ENCODE measurements at regions not wholly inside any gene's neighbourhood (a gene's known extent, or its start where the extent isn't known, plus 50 kb on each side); places are given as distances from the start of the nearest gene placed in this dataset.

GRCh38 chr6:80956898-80957297 lies 795.6 kb downstream of the TENT5A start:
- FAIRE-seq (no peak), DNase-seq (ENCODE audit: low read depth in 1 of 2, low spot score in 2 of 2) (no peak)
- no peak overlapping the region for H2BK5ac ChIP-seq (ENCODE audit: low read depth, low read length)
- no peak overlapping the region for H3K14ac ChIP-seq (ENCODE audit: insufficient read length)
- no peak overlapping the region for H2BK12ac ChIP-seq (ENCODE audit: low read depth, low read length)
- no peaks in the 10 kb centered on the region for H3K79me2 ChIP-seq (ENCODE audit: control insufficient read depth in 1 of 2, insufficient read depth in 2 of 2, low read length in 2 of 2)
- H3K4ac ChIP-seq (replicated peaks; ENCODE audit: insufficient read length, low read depth, low read length): no peak overlapping the region
- no peaks in the 10 kb centered on the region for H3K4me1 ChIP-seq (replicated peaks in 1 of 4; ENCODE audit: control insufficient read depth in 3 of 4, insufficient read depth in 4 of 4, low read length in 3 of 4)
- no peak overlapping the region for H3K23ac ChIP-seq (ENCODE audit: insufficient read length)
- H2BK120ac ChIP-seq (replicated peaks; ENCODE audit: low read depth, low read length): no peak overlapping the region
- no peak overlapping the region for H3K56ac ChIP-seq (replicated peaks; ENCODE audit: insufficient read length, low read depth, low read length)
- no peaks in the 10 kb centered on the region for H4K20me1 ChIP-seq (replicated peaks in 1 of 2; ENCODE audit: control insufficient read depth in 1 of 2, insufficient read depth in 2 of 2, low read length in 2 of 2)
- H4K91ac ChIP-seq (replicated peaks; ENCODE audit: insufficient read length, low read length): no peak overlapping the region
- H3K79me1 ChIP-seq (ENCODE audit: low read depth, low read length): no peaks in the 10 kb centered on the region
- no peak overlapping the region for H3K4me3 ChIP-seq (ENCODE audit: extremely low read depth in 1 of 4, insufficient read depth in 2 of 4, low read depth in 3 of 4, low read length in 4 of 4)
- H3K9me3 ChIP-seq (ENCODE audit: insufficient read depth in 2 of 2, low read depth in 1 of 2, low read length in 1 of 2): no peaks in the 10 kb centered on the region
- H3K23me2 ChIP-seq (ENCODE audit: low read depth, low read length): no peaks in the 10 kb centered on the region
- no peak overlapping the region for H3K9ac ChIP-seq (replicated peaks in 1 of 4; ENCODE audit: extremely low read depth in 1 of 4, low read depth in 3 of 4, low read length in 3 of 4)
- no peak overlapping the region for H3K27ac ChIP-seq (ENCODE audit: low read depth, low read length)
- no peak overlapping the region for H4K8ac ChIP-seq (ENCODE audit: extremely low read depth, insufficient read depth, low read length)
- H3K36me3 ChIP-seq (ENCODE audit: control insufficient read depth in 2 of 4, insufficient read depth in 4 of 4, low read length in 3 of 4): no peaks in the 10 kb centered on the region
- TF ChIP-seq KDM5A (IDR thresholded peaks at IDR 0.05; ENCODE audit: low read length): no peak
- TF ChIP-seq YY1 (IDR thresholded peaks at IDR 0.05; ENCODE audit: low read depth, low read length): no peak
- TF ChIP-seq USF2 (IDR thresholded peaks at IDR 0.05; ENCODE audit: low read length): no peak
- no peak for TF ChIP-seq KDM1A (IDR thresholded peaks at IDR 0.05; ENCODE audit: borderline replicate concordance, low read length)
- no peak for TF ChIP-seq HDAC2 (IDR thresholded peaks at IDR 0.05; ENCODE audit: borderline replicate concordance in 1 of 2, low read depth in 2 of 2, low read length in 2 of 2)
- TF ChIP-seq SRF (IDR thresholded peaks at IDR 0.05; ENCODE audit: low read depth, low read length): no peak
- TF ChIP-seq CTBP2 (IDR thresholded peaks at IDR 0.05; ENCODE audit: borderline replicate concordance, insufficient read depth, insufficient read length, low read length): no peak
- TF ChIP-seq, protein P1, sequence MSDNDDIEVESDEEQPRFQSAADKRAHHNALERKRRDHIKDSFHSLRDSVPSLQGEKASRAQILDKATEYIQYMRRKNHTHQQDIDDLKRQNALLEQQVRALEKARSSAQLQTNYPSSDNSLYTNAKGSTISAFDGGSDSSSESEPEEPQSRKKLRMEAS (IDR thresholded peaks at IDR 0.05): no peak
- TF ChIP-seq CHD2 (IDR thresholded peaks at IDR 0.05; ENCODE audit: low read length): no peak
- TF ChIP-seq, protein P2, sequence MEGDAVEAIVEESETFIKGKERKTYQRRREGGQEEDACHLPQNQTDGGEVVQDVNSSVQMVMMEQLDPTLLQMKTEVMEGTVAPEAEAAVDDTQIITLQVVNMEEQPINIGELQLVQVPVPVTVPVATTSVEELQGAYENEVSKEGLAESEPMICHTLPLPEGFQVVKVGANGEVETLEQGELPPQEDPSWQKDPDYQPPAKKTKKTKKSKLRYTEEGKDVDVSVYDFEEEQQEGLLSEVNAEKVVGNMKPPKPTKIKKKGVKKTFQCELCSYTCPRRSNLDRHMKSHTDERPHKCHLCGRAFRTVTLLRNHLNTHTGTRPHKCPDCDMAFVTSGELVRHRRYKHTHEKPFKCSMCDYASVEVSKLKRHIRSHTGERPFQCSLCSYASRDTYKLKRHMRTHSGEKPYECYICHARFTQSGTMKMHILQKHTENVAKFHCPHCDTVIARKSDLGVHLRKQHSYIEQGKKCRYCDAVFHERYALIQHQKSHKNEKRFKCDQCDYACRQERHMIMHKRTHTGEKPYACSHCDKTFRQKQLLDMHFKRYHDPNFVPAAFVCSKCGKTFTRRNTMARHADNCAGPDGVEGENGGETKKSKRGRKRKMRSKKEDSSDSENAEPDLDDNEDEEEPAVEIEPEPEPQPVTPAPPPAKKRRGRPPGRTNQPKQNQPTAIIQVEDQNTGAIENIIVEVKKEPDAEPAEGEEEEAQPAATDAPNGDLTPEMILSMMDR (IDR thresholded peaks at IDR 0.05; ENCODE audit: control extremely low read depth in 1 of 3, insufficient read depth in 1 of 3, low read depth in 1 of 3, low read length in 3 of 3): no peak
- 0 out of 2 replicates have a peak overlapping the region, but pooled peaks have one; percentile 36 for H2AFZ ChIP-seq (ENCODE audit: low read length)
- CTCF ChIA-PET (ENCODE audit: partially characterized antibody): interaction anchor here (0.6 to 1.1 kb wide), 2 partner anchors 12 to 1581 kb away, joined by 3 to 7 read pairs; no protein-coding TSS in a partner anchor
- H2BK15ac ChIP-seq (ENCODE audit: low read length): no peak overlapping the region
- WGBS, 2 experiments (ENCODE audit: extremely low coverage in 1 of 2, insufficient coverage in 1 of 2, insufficient read length in 1 of 2, insufficient replicate concordance in 2 of 2, low coverage in 1 of 2, low lambda C conversion rate in 2 of 2, missing lambda C conversion rate in 1 of 2): 100% methylated on average over 1 of the region's 1 CpG; no CpG with 5 or more reads in 1 of the 2 experiments
- no peak overlapping the region for H4K5ac ChIP-seq (ENCODE audit: insufficient read length, low read depth, low read length)
- no peak overlapping the region for H2AK5ac ChIP-seq (ENCODE audit: low read depth, low read length)
- POLR2A ChIA-PET (ENCODE audit: partially characterized antibody): no interaction called here
- no peak overlapping the region for H3K4me2 ChIP-seq (ENCODE audit: insufficient read depth in 1 of 2, low read depth in 2 of 2, low read length in 2 of 2)
- no peak overlapping the region for H3K18ac ChIP-seq (ENCODE audit: extremely low read depth, low read length)
- no peak overlapping the region for H2BK20ac ChIP-seq (ENCODE audit: low read length)
- no peaks in the 10 kb centered on the region for H3K27me3 ChIP-seq (replicated peaks in 1 of 4; ENCODE audit: control insufficient read depth in 3 of 4, extremely low read depth in 1 of 4, insufficient read depth in 3 of 4, low read length in 3 of 4)

All from H1 (cell line).